Astrocyte (in vitro differentiated cells and primary cell): ENCODE measurements at regions not wholly inside any gene's neighbourhood (a gene's known extent, or its start where the extent isn't known, plus 50 kb on each side); places are given as distances from the start of the nearest gene placed in this dataset.

Source experiments
- EZH2 ChIP-seq: IDR thresholded peaks from 2 replicates; pipeline ENCODE4 v1.6.1; 2012; ENCODE audit warnings: mild to moderate bottlenecking, low read length, inconsistent platforms; ENCODE audit not compliant: insufficient read depth
- TF ChIP-seq, protein P1 (sequence below): IDR thresholded peaks from 2 replicates; pipeline ENCODE4 v1.5.1; 2011; ENCODE audit warnings: low read depth, mild to moderate bottlenecking, inconsistent platforms, low read length, moderate library complexity; ENCODE audit not compliant: insufficient read depth

DNA sequence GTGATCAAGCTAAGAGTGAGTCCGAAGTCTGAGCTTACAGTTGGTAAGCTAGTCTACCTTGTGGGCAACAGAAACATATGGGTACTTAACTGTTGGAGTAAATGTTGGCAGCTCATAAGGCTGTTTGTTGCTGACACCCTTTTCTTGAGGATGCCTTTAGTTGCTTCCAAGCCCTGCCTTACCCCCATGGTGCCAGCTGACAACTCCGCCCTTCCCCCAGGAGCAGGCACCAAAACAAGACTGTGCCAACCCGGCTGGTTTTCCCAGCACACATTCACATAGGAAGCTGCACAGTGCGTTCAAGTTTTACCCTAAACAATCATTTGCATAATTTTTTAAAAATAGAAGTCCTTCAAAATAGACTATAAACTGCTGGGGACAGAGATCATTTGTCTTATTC, 150.2 kb upstream of the LMO4 start:
- TF ChIP-seq, protein P1, sequence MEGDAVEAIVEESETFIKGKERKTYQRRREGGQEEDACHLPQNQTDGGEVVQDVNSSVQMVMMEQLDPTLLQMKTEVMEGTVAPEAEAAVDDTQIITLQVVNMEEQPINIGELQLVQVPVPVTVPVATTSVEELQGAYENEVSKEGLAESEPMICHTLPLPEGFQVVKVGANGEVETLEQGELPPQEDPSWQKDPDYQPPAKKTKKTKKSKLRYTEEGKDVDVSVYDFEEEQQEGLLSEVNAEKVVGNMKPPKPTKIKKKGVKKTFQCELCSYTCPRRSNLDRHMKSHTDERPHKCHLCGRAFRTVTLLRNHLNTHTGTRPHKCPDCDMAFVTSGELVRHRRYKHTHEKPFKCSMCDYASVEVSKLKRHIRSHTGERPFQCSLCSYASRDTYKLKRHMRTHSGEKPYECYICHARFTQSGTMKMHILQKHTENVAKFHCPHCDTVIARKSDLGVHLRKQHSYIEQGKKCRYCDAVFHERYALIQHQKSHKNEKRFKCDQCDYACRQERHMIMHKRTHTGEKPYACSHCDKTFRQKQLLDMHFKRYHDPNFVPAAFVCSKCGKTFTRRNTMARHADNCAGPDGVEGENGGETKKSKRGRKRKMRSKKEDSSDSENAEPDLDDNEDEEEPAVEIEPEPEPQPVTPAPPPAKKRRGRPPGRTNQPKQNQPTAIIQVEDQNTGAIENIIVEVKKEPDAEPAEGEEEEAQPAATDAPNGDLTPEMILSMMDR, result no peak
- no peak for TF ChIP-seq EZH2
